NCI-H1048 (cell line): ENCODE measurements at regions not wholly inside any gene's neighbourhood (a gene's known extent, or its start where the extent isn't known, plus 50 kb on each side); places are given as distances from the start of the nearest gene placed in this dataset.
"Not testable (repeated sequence)": the region's sequence is repeated elsewhere in the genome, so short reads cannot be mapped to it uniquely, and the experiment has no call there.

Experiments used
- DNase-seq: peaks from one replicate; lab custom pipeline; 2025; lab: John Stamatoyannopoulos, UW

GRCh38 chr4:58871509-58871908 is 1761.3 kb upstream of the IGFBP7 start:
- DNase-seq, result no peak

- no peak for DNase-seq
Measured at GRCh38 chr4:58849026-58849425, 1738.8 kb upstream of the IGFBP7 start.

- DNase-seq, result no peak
Measured at GRCh38 chr4:58843455-58843854, 1733.3 kb upstream of the IGFBP7 start.

- no peak for DNase-seq
Measured at GRCh38 chr4:58833126-58833525, 1722.9 kb upstream of the IGFBP7 start.

GRCh38 chr4:58825278-58825677 is 1715.1 kb upstream of the IGFBP7 start:
- no peak for DNase-seq

- DNase-seq, result not testable (repeated sequence)
Measured at GRCh38 chr4:58818560-58818959, 1708.4 kb upstream of the IGFBP7 start.

- no peak for DNase-seq
Measured at GRCh38 chr4:58809948-58810347, 1699.8 kb upstream of the IGFBP7 start.

GRCh38 chr4:58809366-58809765 is 1699.2 kb upstream of the IGFBP7 start:
- no peak for DNase-seq

- DNase-seq, result no peak
Measured at GRCh38 chr4:58808817-58809216, 1698.6 kb upstream of the IGFBP7 start.

GRCh38 chr4:58807843-58808615 is 1697.8 kb upstream of the IGFBP7 start:
- no peak for DNase-seq

- DNase-seq, result no peak
Measured at GRCh38 chr4:58776627-58777026, 1666.4 kb upstream of the IGFBP7 start.

GRCh38 chr4:58767598-58767997 is 1657.4 kb upstream of the IGFBP7 start:
- no peak for DNase-seq

GRCh38 chr4:58766763-58767162 is 1656.6 kb upstream of the IGFBP7 start:
- DNase-seq, result no peak

- no peak for DNase-seq
Measured at GRCh38 chr4:58761563-58761962, 1651.4 kb upstream of the IGFBP7 start.

GRCh38 chr4:58760737-58761136 is 1650.6 kb upstream of the IGFBP7 start:
- DNase-seq, result no peak

GRCh38 chr4:58760100-58760499 is 1649.9 kb upstream of the IGFBP7 start:
- DNase-seq, result no peak

GRCh38 chr4:58749206-58749605 is 1639.0 kb upstream of the IGFBP7 start:
- DNase-seq, result no peak

- DNase-seq, result no peak
Measured at GRCh38 chr4:58740897-58741296, 1630.7 kb upstream of the IGFBP7 start.

GRCh38 chr4:58739275-58739674 is 1629.1 kb upstream of the IGFBP7 start:
- DNase-seq, result no peak

- DNase-seq, result no peak
Measured at GRCh38 chr4:58738375-58738774, 1628.2 kb upstream of the IGFBP7 start.

- DNase-seq, result no peak
Measured at GRCh38 chr4:58734030-58734674, 1624.0 kb upstream of the IGFBP7 start.

- no peak for DNase-seq
Measured at GRCh38 chr4:58732973-58733372, 1622.8 kb upstream of the IGFBP7 start.

GRCh38 chr4:58723954-58724353 is 1613.8 kb upstream of the IGFBP7 start:
- DNase-seq, result no peak

- DNase-seq, result no peak
Measured at GRCh38 chr4:58711039-58711438, 1600.9 kb upstream of the IGFBP7 start.
